Colonic mucosa (tissue), 4 donors: ENCODE measurements at regions not wholly inside any gene's neighbourhood (a gene's known extent, or its start where the extent isn't known, plus 50 kb on each side); places are given as distances from the start of the nearest gene placed in this dataset.

Source experiments
- DNase-seq: peaks from one replicate; pipeline ENCODE4 v3.0.0-alpha.2; 2020
- H3K27ac ChIP-seq: fragments of 200-600 bp; one replicate; pipeline ENCODE4 v1.8.0; 2021
- H3K27me3 ChIP-seq: fragments of 200-600 bp; one replicate; pipeline ENCODE4 v1.8.0; 2021
- H3K36me3 ChIP-seq: fragments of 200-600 bp; one replicate; pipeline ENCODE4 v1.8.0; 2021
- H3K4me1 ChIP-seq: fragments of 200-600 bp; one replicate; pipeline ENCODE4 v1.8.0; 2021; ENCODE audit warnings: mild to moderate bottlenecking
- H3K4me3 ChIP-seq: fragments of 200-600 bp; one replicate; pipeline ENCODE4 v1.8.0; 2021
- H3K9ac ChIP-seq, 2 donors: one replicate each; pipeline ENCODE4 v1.7.0; 2013; ENCODE audit warnings: control low read depth in 2 of 2, low read depth in 2 of 2, low read length in 2 of 2
- H3K9me3 ChIP-seq: fragments of 200-600 bp; one replicate; pipeline ENCODE4 v1.8.0; 2021
- CTCF ChIP-seq: fragments of 200-600 bp; IDR thresholded peaks from one replicate; pipeline ENCODE4 v1.8.0; 2022; ENCODE audit warnings: antibody characterized with exemption, mild to moderate bottlenecking
- intact Hi-C: fragments of 100-400 bp; cut with DNase I; formaldehyde crosslinking; loops from one replicate; pipeline ENCODE4 v1.14.1; 2022
- donor health status: healthy.
- donor health status: DM: no; HTN: no; CAD: no.
- donor health status: DM: no; HTN: no; CAD: no.

- H3K4me1 ChIP-seq = no peaks in the 10 kb centered on the region
- H3K9ac ChIP-seq = no peak overlapping the region
- no peaks in the 10 kb centered on the region for H3K36me3 ChIP-seq
Observed at GRCh38 chr20:51303731-51304670, 238.5 kb downstream of the NFATC2 start.

GRCh38 chr20:51301026-51301425 is 241.5 kb downstream of the NFATC2 start:
- Histone ChIP-seq H3K4me3 (no peak overlapping the region), H3K4me1 (no peaks in the 10 kb centered on the region), H3K9ac (no peak overlapping the region), H3K27me3 (no peaks in the 10 kb centered on the region), H3K27ac (no peak overlapping the region), H3K36me3 (no peaks in the 10 kb centered on the region), H3K9me3 (no peaks in the 10 kb centered on the region)
- no peak for TF ChIP-seq CTCF
- intact Hi-C loops = no loop called here
- DNase-seq = no peak

More at GRCh38 chr20:51303731-51304670, 238.5 kb downstream of the NFATC2 start:
- no peak for TF ChIP-seq CTCF
- intact Hi-C loops = no loop called here
- Histone ChIP-seq H3K27me3 (no peaks in the 10 kb centered on the region), H3K4me3 (no peak overlapping the region), H3K27ac (no peak overlapping the region), H3K9me3 (no peaks in the 10 kb centered on the region)
- DNase-seq = no peak

GRCh38 chr20:51300104-51300503 is 242.4 kb downstream of the NFATC2 start:
- Histone ChIP-seq H3K9ac (no peak overlapping the region), H3K9me3 (no peaks in the 10 kb centered on the region), H3K4me3 (no peak overlapping the region), H3K27ac (no peak overlapping the region), H3K27me3 (no peaks in the 10 kb centered on the region), H3K4me1 (no peaks in the 10 kb centered on the region), H3K36me3 (no peaks in the 10 kb centered on the region)
- intact Hi-C loops = no loop called here
- TF ChIP-seq CTCF = no peak
- no peak for DNase-seq

- TF ChIP-seq CTCF = no peak
- DNase-seq = no peak
- intact Hi-C loops = no loop called here
- no peak overlapping the region for H3K4me3 ChIP-seq
- H3K36me3 ChIP-seq = no peaks in the 10 kb centered on the region
- no peaks in the 10 kb centered on the region for H3K4me1 ChIP-seq
- no peaks in the 10 kb centered on the region for H3K9me3 ChIP-seq
- H3K27ac ChIP-seq = no peak overlapping the region
- no peaks in the 10 kb centered on the region for H3K27me3 ChIP-seq
- H3K9ac ChIP-seq = no peak overlapping the region
Observed at GRCh38 chr20:51299413-51299812, 243.1 kb downstream of the NFATC2 start.

GRCh38 chr20:51298141-51298749 is 244.3 kb downstream of the NFATC2 start:
- no peaks in the 10 kb centered on the region for H3K27me3 ChIP-seq
- H3K4me1 ChIP-seq = no peaks in the 10 kb centered on the region
- no peak for DNase-seq
- no peak for TF ChIP-seq CTCF
- no peak overlapping the region for H3K27ac ChIP-seq
- intact Hi-C loops = no loop called here
- H3K9me3 ChIP-seq = no peaks in the 10 kb centered on the region
- no peak overlapping the region for H3K4me3 ChIP-seq
- no peak overlapping the region for H3K9ac ChIP-seq
- H3K36me3 ChIP-seq = no peaks in the 10 kb centered on the region
